HG03095 (cell line): ENCODE measurements at regions not wholly inside any gene's neighbourhood (a gene's known extent, or its start where the extent isn't known, plus 50 kb on each side); places are given as distances from the start of the nearest gene placed in this dataset.
A peak's percentile ranks its signal among the peaks of the same experiment; 100 is the strongest.

Experiments
- ATAC-seq: cut with Tn5 transposase; IDR thresholded peaks from one replicate; pipeline ENCODE4 v1.9.1; 2021; ENCODE audit warnings: moderate library complexity; ENCODE audit not compliant: unreplicated experiment

DNA sequence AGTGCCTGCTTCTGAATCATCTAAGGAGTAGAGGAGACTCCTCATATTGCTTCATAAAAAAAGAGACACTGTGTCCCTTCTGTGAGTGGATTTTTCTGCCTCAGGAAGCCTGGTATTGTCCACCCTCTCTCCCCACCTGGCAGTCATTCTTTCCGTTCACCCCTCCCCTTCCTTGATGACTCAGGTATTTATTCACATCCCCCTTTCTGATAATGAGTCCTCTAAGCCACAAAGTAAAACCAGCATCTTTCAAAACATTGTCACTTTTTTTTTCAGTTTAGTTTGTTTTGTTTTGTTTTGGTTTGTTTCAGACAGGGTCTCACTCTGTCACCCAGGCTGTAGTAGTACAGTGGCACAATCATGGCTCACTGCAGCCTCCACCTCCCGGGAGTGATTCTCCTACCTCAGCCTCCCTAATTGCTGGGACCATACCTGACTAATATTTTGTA is 65.2 kb upstream of the UBE2E1 start:
- ATAC-seq: peak; percentile 85

DNA sequence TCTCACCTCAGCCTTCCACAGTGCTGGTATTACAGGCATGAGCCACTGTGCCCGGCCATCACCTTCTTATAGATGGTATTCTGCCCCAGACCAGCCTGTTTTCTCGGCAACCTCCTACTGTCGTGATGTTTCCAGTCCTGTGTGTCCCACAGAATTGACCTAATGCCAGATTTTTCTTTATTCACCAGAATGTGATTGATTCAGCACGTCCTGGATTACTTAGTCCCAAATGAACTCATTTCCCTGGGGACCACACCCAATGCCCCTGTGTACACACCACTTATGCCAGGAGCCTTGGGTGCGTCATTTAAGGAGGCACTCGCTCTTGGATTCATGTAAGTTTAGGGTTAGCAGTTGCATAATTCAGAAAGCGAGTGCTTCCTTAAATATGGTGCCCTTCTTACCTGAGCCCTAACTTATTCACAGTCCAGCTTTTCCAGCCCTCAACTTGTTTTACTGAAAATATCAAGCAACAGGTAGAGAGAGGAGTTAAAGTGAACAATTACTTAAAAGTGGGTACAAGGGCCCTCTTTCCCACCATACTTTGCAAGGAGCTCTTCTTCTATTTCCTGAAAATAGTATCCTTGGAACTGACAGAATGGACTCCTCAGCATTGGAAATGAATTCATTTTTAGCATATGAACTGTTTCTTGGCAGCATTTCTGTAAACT is 64.6 kb upstream of the UBE2E1 start:
- no peak for ATAC-seq

DNA sequence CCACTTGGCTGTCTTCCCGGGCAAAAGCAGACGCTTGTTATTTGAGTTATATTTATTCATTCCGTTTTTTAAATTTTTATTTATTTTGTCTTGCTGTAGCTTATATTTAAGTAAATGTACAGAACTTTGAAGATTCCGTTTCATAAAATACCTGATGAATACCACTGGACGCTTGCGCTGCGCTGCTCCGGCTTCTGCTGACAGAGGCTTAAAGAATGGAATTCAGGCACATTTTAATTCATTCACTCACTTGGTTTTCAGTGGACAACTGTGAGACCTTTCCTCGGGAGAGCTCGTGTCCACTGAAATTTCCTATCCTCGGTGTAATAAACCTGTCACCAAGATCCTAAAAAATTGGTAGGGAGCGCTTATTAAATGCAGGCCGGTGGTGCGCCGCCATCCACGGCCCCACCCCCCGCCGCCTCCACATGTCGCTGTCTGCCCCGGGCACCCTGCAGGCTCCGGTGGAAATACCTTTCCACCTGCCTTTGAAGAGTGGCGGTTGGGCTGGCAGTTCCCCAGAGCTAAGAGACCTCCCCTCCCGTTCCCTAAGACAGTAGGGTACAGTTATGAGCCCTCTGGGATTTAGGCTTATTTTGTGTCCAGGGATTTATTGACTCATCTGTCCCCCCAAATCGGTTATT is 62.5 kb upstream of the UBE2E1 start:
- ATAC-seq: no peak

DNA sequence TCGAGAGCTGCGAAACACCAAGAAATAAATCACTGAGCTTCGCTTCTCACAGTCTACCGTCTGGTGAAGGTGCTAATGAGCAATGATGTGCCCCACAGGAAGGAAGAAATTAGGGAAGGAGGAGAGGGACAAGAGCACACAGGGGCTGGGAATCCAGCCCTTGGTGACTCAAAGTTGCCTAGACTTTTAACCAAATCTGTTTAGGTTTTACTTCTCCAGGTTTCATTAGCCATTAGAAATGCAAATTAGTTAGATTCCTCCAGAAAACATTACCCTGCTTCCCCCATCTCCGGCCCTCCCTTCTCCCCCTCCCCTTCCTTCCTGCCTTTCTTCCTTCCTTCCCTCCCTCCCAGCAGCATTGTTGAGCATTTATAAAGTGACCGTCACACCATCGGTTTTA is 59.3 kb upstream of the UBE2E1 start:
- no peak for ATAC-seq

DNA sequence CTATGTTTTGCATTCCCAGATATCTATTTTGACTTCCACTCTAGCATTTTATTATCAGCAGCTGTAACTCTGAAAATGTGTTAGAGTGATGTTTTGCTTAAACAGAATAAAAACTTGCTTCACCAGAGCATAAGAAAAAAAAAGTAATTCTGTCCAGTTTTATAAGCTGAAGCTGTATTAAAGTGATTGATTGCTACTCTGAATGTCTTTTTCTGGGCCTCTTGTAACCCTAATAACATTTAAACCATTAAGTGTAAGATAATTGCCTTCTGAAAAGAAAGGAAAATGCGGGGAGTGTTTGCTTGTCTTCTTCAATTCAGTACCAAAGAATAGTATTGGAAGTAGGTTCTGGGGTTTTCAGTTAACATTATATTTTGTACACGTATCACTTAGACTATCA is 57.9 kb upstream of the UBE2E1 start:
- no peak for ATAC-seq

DNA sequence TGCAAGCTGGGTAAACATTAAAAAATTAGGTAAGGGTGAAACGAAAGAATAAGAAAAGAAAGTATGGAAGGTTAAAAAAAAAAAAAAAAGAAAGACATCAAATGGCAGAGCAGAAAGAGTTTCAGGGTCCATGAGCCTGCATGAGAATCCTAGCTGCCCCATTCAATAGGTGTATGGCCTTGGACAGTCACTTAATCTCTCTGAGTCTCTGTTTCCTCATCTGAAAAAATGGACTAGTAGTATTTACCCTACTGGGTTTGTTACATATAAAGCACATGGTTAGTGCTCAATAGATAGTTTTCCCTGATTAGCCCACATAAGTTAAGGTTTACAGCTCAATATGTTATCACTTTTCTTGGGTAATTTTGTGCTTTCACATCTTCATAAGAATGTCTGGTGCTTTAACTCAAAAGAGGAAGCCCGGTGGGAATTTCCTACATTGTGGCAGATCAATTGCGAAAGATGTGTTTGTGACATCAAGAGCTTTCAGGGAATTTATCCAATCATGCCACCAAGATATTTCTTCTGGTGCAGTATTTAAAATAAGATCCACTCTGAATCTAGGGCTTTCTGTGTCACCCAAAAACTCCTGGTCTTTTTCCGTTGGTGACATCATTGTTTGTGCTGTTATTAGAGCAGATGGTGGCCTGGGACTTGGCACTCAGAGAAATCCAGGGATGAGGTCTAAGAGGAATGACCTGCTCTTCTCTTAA is 57.2 kb upstream of the UBE2E1 start:
- no peak for ATAC-seq

DNA sequence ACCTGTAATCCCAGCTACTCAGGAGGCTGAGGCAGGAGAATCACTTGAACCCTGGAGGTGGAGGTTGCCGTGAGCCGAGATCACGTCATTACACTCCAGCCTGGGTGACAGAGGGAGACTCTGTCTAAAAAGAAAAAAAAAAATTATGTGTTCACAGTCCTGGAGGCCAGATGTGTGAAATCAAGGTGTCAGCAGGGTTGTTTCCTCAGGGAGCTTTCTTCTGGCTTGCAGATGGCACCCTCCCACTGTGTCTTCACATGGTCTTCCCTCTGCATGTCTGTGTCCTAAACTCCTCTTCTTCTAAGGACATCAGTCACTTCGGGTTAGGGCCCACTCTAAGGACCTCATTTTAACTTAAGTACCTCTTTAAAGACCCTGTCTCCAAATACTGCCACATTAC is 56.1 kb upstream of the UBE2E1 start:
- ATAC-seq: no peak

DNA sequence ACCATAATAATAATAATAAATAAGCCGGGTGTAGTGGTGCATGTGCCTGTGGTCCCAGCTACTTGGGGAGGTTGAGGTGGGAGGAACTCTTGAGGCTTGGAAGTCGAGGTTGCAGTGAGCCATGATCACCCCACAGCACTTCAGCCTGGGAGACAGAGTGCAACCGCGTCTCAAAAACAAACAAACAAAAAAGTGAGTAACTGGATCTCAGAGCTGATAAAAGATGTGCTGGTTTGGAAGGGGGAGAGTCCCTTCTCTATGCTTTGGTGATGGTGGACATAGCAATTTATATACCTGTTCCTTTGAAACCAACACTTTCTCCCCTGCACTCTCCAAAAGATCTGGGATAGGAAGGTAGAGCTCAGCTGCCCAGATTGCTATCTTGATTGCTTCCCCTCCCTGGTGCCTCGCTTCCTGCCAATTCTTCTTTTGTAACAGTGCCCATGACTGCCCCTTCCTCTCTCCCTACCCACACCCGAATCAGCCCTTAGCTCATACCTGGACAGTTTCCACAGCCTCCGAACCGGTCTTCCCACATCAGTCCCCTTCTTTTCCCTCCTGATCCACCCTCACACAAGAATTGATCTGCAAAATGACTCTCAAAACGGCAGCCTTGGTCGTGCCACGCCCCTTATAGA is 55.1 kb upstream of the UBE2E1 start:
- ATAC-seq: no peak

DNA sequence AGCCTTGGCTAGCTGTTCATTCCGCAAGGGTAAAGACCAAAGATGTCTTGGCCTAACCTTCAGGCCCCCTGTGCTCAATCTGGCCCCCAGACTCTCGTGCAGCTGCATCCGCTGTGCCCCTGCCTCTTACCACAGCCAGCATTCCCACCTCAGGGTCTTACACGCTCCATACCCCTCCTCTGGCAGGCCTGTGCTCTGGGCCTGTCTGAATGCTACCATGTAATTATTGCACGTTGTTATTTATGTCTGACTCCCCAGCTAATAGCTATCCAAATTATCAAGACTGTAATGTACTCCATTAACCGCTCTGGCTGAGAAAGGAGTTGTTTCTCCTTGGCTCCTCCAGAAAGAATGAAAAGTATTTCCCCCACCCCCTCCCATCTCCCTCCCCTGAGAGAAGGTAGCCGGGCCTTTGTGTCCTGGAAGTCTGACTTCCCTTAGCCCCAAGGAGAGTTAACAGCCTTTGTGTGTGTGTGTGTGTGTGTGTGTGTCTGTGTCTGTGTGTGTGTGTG is 54.5 kb upstream of the UBE2E1 start:
- no peak for ATAC-seq

DNA sequence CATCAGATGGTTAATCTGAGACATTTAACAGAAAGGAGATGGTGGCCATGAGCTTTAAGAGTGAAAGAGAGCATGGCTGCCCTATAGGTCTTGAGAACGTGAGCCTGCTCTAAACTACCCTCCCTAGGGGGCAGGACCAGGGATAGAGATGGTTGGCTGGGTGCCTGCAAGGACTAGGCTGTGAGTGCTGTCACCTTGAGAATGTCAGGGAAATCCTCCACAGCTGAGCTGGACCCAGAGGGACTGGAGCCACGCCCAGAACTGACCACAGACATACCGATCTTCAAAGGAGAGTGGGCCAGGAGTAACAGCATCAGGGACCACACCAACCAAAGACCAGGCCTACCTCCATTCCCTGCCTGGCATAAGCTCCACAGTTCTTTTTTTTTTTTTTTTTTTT is 53.6 kb upstream of the UBE2E1 start:
- ATAC-seq: no peak

DNA sequence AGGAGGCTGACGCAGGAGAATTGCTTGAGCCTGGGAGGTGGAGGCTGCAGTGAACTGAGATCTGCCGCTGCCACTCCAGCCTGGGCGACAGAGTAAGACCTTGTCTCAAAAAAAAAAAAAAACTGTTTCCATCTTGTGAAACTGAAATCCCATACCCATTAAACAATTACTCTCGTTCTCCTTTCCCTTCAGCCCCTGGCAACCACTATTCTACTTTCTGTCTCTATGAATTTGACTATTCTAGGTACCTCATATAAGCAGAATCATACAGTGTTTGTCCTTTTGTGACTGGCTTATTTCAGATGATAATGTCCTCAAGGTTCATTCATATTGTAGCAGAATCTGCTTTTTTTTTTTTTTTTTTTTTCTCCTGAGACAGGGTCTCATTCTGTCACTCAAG is 51.5 kb upstream of the UBE2E1 start:
- ATAC-seq: no peak
